ENCODE measurements at regions not wholly inside any gene's neighbourhood (a gene's known extent, or its start where the extent isn't known, plus 50 kb on each side); places are given as distances from the start of the nearest gene placed in this dataset.

- Mint-ChIP-seq H3K27ac (no peak overlapping the region), H3K4me3 (no peak overlapping the region), H3K36me3 (ENCODE audit: low read depth) (no peaks in the 10 kb centered on the region), H3K4me1 (peaks cover 9% of the 10 kb centered on the region), H3K9me3 (peaks cover 5% of the 10 kb centered on the region), H3K27me3 (ENCODE audit: low read depth, poor library complexity) (no peaks in the 10 kb centered on the region)
- no peak for TF ChIP-seq CTCF (IDR thresholded peaks at IDR 0.05)
- no peak for DNase-seq
These were observed 174.2 kb downstream of the RBM26 start for GRCh38 chr13:79231887-79232286.

DNA sequence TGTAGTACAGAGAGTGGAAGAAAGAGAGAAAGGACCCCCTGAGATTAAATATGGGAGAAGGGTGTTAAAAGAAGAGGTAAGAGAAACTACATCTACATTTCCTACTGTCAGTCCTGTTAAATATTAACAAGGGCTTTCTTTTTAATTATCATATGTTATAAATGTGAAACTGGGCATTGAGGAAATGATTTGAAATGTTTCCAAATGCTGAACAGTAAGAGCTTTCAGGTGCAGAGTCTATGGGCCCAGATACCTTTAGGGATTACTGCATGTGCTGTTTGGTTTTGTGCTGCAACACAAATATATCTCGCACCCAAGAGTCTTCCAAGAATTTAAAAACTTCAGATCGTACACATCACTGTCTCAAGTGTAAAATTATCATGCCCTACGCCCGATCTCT is 176.3 kb downstream of the RBM26 start:
- H3K4me3 Mint-ChIP-seq: no peak overlapping the region
- H3K4me1 Mint-ChIP-seq: peaks cover 30% of the 10 kb centered on the region
- H3K27me3 Mint-ChIP-seq (ENCODE audit: low read depth, poor library complexity): no peaks in the 10 kb centered on the region
- no peak for DNase-seq
- no peaks in the 10 kb centered on the region for H3K9me3 Mint-ChIP-seq
- TF ChIP-seq CTCF (IDR thresholded peaks at IDR 0.05): no peak
- no peak overlapping the region for H3K27ac Mint-ChIP-seq
- H3K36me3 Mint-ChIP-seq (ENCODE audit: low read depth): no peaks in the 10 kb centered on the region

DNA sequence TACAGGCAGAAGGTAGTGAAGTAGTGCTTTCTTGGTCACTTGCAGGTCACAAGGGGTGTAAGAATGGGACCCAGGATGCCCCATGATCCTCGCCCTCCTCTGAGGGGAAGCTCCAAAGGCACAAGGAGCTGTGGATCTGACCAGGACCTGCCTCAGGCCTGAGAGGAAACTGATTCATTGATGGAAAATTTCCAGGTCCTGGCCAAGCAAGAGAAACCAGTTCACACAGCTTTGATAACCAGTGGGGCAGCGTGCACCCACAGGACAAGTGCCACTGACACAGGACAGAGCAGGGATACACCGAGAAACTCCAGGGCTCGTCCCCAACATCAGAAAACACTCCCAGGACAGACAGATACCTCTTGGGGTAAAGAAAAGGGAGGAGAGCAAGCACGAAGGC is 177.1 kb downstream of the RBM26 start:
- Mint-ChIP-seq H3K27ac (no peak overlapping the region), H3K27me3 (ENCODE audit: low read depth, poor library complexity) (no peaks in the 10 kb centered on the region), H3K9me3 (no peaks in the 10 kb centered on the region), H3K4me1 (peaks cover 36% of the 10 kb centered on the region), H3K4me3 (no peak overlapping the region), H3K36me3 (ENCODE audit: low read depth) (no peaks in the 10 kb centered on the region)
- TF ChIP-seq CTCF (IDR thresholded peaks at IDR 0.05): no peak
- no peak for DNase-seq

DNA sequence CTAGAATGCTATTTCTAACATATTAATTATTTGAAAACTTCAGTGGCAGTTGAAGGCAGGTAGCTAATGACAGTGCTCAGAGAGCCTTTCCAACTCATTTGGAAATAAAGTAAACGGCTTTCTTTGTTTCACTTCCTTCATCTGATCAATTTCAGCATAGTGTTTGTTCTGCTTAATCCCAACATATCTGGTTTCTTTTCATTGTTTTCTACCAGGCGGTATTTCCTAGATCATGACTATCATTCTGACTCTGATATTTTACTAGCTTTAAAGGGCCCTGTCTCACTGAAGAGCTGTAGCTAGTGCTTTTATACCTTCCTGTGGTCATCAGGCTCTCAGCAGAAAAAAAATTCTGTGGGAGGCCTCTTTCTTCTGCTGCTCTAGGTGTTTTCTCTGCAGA is 178.6 kb downstream of the RBM26 start:
- H3K4me3 Mint-ChIP-seq: no peak overlapping the region
- H3K4me1 Mint-ChIP-seq: peaks cover 36% of the 10 kb centered on the region
- no peak for DNase-seq
- H3K27ac Mint-ChIP-seq: no peak overlapping the region
- no peaks in the 10 kb centered on the region for H3K36me3 Mint-ChIP-seq (ENCODE audit: low read depth)
- no peak for TF ChIP-seq CTCF (IDR thresholded peaks at IDR 0.05)
- H3K27me3 Mint-ChIP-seq (ENCODE audit: low read depth, poor library complexity): peaks cover 5% of the 10 kb centered on the region
- H3K9me3 Mint-ChIP-seq: no peaks in the 10 kb centered on the region

GRCh38 chr13:79226938-79227337 is 179.1 kb downstream of the RBM26 start:
- Mint-ChIP-seq H3K27me3 (ENCODE audit: low read depth, poor library complexity) (peaks cover 5% of the 10 kb centered on the region), H3K4me1 (peaks cover 36% of the 10 kb centered on the region), H3K27ac (peak overlapping the region; percentile 90), H3K9me3 (no peaks in the 10 kb centered on the region), H3K36me3 (ENCODE audit: low read depth) (no peaks in the 10 kb centered on the region), H3K4me3 (no peak overlapping the region)
- TF ChIP-seq CTCF (IDR thresholded peaks at IDR 0.05): no peak
- DNase-seq: no peak

DNA sequence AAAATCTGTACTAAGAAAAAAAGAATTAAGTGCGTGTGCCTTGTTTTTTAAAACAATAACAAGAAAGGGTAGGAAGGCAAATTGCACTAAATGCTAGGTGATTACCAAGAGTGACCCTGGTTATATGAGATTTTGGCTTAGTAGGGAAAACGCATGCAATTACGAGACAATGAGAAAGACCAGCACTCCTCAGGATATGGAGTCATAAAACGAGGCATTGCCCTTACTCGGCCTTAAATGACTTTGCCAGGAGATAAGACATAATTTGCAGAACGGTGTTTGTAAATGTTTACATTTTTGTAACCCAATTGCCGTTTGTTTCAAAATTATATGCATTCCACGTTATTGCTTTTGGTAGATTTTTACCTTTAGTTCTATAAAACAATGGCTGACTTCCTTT is 179.8 kb downstream of the RBM26 start:
- Mint-ChIP-seq H3K27me3 (ENCODE audit: low read depth, poor library complexity) (peaks cover 5% of the 10 kb centered on the region), H3K9me3 (no peaks in the 10 kb centered on the region), H3K4me3 (peak overlapping the region; percentile 3), H3K36me3 (ENCODE audit: low read depth) (no peaks in the 10 kb centered on the region), H3K4me1 (peaks cover 36% of the 10 kb centered on the region), H3K27ac (peak overlapping the region; percentile 76)
- DNase-seq: no peak
- no peak for TF ChIP-seq CTCF (IDR thresholded peaks at IDR 0.05)

Measured in nephron progenitor cell (in vitro differentiated cells).